NCI-H187 (cell line): ENCODE measurements at regions not wholly inside any gene's neighbourhood (a gene's known extent, or its start where the extent isn't known, plus 50 kb on each side); places are given as distances from the start of the nearest gene placed in this dataset.

Experiments
- DNase-seq, 2 experiments: peaks; one replicate each; lab custom pipeline; 2025; lab: John Stamatoyannopoulos, UW

DNA sequence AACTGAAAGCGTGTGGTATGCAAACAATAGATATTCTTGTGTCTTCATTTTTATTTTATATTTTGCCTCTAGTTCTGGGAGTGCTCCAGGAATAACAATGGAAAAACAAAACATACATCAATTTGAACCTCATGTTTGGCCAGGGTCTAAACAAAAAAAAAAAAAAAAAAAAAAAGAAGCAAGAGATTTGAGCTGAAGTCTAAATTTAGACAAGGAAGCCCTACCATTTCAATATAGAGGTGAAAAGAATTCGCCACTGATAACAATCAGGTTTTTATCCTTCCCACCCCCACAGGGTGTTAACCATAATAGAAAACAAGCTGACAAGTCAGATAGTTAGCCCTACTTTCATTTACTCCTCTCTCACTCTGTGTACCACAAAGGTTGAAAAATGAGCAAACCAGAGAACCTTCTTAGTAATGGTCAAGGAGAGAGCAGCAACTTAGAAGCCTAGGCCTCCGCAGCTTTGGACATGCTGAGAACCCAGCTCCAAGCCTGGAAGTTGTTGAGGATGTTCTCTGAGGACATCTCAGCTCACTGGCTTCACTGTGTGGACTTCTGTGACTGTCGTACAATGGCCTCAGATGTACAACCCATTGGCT, 118.2 kb upstream of the HMHB1 start:
- DNase-seq, result no peak

DNA sequence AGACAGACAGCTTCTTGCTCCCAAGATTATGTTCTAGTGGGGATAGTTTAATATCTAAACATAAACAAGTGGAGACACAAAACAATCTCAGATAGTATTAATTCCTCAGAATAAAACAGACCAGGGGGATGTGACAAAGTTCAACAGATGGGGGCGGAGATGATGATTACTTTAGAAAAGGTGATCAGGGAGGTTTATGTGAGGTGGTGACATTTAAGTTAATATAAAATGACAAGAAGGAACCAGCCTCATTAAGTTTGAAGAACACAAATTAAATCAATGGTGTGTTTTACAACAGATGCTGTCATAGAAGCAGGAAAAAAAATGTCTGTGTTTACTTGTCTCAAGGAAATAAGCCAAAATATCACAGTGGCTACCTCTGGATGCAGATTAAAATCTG, 119.6 kb upstream of the HMHB1 start:
- DNase-seq, result no peak

GRCh38 chr5:143691945-143692290, 120.0 kb upstream of the HMHB1 start:
- no peak for DNase-seq

DNA sequence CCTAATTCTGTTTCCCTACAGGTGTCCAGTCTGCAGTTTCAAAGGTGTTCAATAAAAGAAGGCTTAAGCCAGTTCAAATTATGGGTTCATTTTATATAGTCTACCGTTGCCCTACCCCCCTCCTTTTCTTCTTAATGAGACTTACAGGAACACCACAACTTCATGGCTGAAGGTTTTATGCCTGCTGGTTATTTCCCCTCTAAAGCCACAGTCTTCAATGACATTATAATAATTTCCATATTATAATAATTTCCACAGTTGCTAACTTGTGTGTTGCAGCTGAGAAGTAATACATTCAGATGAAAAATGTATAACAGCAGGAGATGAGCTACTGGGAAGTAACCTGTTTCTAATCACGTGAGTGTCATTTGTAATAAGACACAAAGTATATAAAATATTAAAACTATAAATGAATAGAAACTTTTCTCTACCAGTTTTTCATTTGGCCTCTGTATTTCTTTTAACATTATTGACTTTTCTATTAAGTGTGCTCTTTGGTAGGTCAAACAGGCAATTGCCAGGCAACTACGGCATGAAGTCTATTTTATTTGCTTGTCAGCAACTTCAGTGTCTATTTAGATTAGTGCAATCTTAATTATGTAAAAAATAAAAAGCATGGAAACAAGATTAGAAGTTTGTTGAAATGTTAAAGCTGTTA, 120.5 kb upstream of the HMHB1 start:
- no peak for DNase-seq

- DNase-seq, result no peak
Observed at GRCh38 chr5:143687604-143688003, 124.4 kb upstream of the HMHB1 start.

DNA sequence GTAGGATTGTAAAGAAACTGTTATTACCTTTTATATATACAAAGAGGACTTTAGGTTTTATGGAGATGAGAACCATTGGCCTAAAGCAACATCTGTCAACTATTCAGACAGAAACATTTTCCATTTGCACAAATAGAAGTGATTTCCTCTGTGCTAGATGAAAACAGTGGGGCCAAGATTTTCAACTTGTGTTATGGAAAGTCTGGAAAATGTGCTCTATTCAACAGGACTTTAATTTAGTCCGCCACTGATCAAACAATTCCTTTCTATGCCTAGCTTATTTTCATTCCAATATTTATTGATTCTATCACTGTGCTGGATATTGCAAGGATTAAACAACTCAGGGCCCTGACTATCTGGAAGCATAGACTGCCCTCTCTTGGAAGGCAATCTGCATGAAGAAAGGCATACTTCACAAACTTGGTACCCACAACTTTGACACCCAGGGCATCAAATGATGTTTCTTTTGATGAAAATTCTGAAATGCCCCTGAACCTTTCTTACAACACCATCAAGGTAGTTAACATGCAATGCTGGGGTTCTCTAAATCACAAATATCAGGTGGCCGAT, 126.6 kb upstream of the HMHB1 start:
- no peak for DNase-seq

DNA sequence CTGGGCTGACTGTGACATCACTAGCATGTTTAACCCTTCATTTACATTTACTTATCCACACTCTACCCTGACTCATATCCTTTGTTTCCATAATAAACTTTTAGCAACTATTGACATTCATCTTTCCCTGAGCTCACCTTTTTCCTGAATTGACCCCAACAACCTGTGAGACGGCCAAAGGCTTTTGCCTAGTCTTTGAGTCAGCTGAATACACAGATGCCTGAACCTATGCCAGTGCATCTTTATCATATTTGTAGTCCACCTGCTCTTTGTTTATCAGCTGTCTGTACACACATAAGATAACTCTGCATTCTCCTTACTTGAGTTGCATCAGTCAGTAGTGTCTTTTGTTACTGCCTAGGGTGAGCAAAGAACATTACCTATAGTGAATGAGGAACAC, 128.5 kb upstream of the HMHB1 start:
- no peak for DNase-seq

GRCh38 chr5:143682929-143683386, 129.0 kb upstream of the HMHB1 start:
- DNase-seq, result no peak

DNA sequence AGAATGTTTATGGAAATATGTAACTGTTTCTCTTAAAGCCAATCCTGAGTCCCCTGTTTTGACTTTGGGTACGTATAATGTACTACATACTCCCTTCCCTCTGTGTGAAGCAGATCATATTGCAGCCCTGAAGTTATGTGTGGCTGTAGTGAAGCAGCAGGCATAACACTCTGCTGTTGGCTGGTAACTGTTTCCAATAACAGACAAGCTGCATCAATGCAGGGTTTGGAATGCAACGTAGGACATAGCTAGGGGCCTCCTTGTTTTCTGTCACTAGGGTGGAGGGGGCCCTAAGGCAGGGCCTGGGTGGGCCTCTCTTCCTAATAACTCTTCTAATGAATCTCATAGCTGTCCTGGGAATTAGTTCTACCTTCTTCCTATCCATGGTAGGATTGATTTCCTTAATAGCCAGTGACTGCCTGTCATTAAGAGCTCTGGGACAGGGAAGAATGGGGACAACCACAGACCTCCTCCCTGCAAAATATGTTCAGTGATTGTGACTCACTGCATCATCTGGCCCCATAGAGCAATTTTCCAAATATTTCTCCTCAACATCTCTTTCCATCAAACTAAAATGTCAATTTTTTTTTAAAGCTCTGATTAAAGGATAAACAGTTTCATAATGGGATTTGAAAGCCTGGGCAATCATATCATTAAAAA, 129.6 kb upstream of the HMHB1 start:
- DNase-seq, result no peak

GRCh38 chr5:143680672-143681259, 131.2 kb upstream of the HMHB1 start:
- no peak for DNase-seq

DNA sequence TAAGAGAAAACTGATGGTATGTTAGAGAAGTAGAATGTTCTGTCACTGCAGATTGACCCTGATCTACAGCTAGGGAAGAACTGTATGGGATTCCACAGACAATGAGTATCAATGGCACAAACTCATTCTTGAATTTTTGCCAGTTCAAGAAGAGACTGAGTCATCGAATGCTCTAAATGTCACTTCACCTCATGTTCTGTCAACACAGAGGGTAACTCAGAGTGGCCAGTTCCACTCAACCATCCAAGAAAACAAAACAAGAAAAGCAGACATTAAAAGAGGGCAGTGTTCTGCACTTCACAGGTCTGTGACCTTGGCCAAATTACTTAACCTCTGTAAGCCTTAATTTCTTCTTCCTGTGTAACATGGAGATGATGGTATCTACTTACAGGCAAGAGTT, 132.2 kb upstream of the HMHB1 start:
- no peak for DNase-seq

DNA sequence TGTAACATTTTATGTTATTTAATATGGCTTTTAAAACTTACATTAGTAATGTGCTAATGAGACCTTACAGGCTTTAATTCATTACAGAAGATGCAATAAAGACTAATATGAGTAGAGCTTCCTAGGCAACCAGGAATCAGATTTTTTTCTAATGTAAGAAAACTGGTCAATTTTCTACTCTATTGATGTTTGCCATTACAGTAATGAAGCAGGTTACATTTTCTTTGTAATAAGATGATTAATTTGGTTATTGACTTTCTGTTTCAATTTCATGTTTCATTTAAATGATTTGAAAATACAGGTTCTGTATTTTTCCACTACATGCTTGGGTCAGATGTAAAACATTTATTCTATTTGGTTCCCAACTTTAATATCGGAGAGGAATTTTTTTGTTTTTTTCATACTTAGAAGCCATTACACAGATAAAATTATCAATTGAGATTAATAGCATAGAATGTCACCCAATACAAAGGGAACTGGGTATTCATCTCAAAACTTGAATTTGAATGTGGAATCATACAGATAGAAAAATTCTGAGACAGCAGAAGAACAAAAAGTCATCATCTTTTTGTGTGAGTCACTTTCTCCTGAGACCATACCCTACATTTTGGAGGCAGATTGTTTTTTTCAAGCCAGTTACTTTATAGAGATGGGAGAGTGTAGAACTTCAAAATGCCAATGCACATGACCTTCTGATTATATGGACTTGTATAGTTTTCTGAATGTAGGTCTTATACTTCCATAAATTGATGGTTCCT, 133.6 kb upstream of the HMHB1 start:
- no peak for DNase-seq

- DNase-seq, result no peak
Observed at GRCh38 chr5:143677403-143677802, 134.6 kb upstream of the HMHB1 start.

DNA sequence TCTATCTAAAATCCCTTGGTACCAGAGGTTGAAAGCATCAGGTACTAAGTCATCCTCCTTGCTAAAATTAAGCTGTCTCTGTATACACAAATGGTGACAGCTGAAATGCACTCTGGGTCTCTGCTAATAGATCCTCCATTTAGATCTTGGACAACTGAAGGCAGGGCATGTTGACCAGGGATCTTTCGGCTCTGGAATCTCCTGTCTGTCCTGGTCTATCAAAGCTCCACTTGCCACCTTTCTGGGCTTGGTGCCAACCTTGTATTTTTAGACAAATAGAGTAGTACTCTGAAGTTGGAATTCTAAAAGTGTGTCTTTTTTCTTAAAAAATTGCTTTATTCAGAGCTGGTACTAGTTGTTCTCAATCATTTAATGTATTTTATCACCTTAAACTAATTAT, 135.2 kb upstream of the HMHB1 start:
- no peak for DNase-seq

- DNase-seq, result no peak
Observed at GRCh38 chr5:143674469-143674786, 137.5 kb upstream of the HMHB1 start.

- DNase-seq, result no peak
Observed at GRCh38 chr5:143673676-143674468, 138.1 kb upstream of the HMHB1 start.

DNA sequence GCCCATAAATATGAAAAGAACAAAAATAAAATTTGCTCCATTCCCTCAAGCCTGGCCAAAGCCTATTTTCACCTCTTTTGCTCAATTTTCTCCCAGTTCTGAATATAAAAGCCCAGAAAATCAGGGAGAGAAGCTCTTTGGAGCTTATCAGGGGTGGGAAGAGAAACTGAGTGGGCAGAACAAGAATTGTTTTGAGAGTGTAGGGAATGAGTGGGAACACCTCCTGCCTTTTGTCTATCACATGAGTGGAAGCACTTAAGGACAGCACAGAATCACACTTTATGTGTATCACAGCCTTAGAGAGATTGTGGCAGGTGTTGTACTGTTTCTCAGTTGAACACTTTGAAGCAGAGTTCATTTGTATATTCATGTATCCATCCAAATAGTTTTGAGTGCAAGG, 139.2 kb upstream of the HMHB1 start:
- no peak for DNase-seq

DNA sequence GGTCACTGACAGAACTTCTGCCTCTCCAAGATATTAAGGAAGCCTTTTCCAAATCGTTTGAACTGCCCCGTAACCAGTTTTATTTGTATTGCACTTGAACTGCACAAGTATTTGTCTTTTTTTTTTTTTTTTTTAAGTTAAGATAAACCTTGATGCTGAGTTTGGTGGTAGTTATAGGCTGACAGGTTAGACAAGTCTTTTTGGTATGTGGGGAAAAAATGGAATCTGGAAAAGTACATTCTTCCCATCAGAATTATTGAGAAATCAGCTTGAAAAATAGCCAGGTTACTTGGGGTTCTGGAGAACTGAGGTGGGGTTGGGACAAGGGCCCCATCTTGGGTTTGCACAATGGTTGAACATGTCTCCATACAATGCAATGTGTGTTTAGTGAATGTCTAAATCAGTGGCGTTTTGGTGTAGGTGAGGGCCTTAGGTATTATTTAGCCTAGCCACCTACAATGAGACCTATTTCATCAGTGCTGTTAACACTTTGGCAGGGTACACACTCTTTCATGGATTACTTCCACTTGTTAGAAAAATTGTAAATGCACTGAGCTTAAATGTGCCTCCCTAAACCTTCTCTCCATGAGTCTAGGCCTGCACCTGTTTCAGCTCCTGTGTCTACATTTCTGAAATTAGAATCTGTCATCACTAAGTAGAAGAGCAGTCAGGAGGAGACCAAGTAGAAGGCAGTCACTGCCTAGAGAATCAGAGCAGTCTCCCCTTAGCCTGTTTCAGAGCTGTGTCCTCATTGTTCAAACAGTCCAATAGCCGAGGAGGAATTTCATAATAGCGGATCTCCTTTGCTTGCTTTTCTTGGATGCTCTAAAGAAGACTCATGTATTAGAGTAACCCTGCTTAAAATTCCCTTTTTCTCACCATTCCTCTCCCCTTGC, 140.0 kb upstream of the HMHB1 start:
- no peak for DNase-seq

- DNase-seq, result no peak
Observed at GRCh38 chr5:143671021-143671420, 140.9 kb upstream of the HMHB1 start.

- no peak for DNase-seq
Observed at GRCh38 chr5:143665866-143666265, 146.1 kb upstream of the HMHB1 start.
